WTC11 (cell line): ENCODE measurements at regions not wholly inside any gene's neighbourhood (a gene's known extent, or its start where the extent isn't known, plus 50 kb on each side); places are given as distances from the start of the nearest gene placed in this dataset.
"Not testable (repeated sequence)": the region's sequence is repeated elsewhere in the genome, so short reads cannot be mapped to it uniquely, and the experiment has no call there.

Experiments
- ATAC-seq: fragments of 200-7000 bp; cut with Tn5 transposase; 2 replicates; pipeline ENCODE4 v1.10.0; 2021; ENCODE audit warnings: mild to moderate bottlenecking, moderate library complexity
- CTCF ChIA-PET: fragments of 300-600 bp; sonication (Branson Sonifier 250); formaldehyde crosslinking; loops from one replicate; lab custom pipeline; 2021; ENCODE audit warnings: antibody characterized with exemption; lab: Charles Lee
- POLR2A ChIA-PET: fragments of 350-600 bp; sonication (Branson Sonifier 250); formaldehyde crosslinking; loops from one replicate; lab custom pipeline; 2021; ENCODE audit warnings: antibody characterized with exemption; lab: Charles Lee
- DNase-seq: peaks from one replicate; pipeline ENCODE4 v3.0.0; 2021; ENCODE audit warnings: low spot score
- H3K27ac Mint-ChIP-seq: 2 replicates; pipeline ENCODE4 v1.8.0; 2021; ENCODE audit warnings: mixed read lengths
- H3K27me3 Mint-ChIP-seq: 2 replicates; pipeline ENCODE4 v1.8.0; 2021; ENCODE audit warnings: low read depth, mild to moderate bottlenecking, moderate library complexity, mixed read lengths
- H3K36me3 Mint-ChIP-seq: 2 replicates; pipeline ENCODE4 v1.8.0; 2021; ENCODE audit warnings: mixed read lengths
- H3K4me1 Mint-ChIP-seq: 2 replicates; pipeline ENCODE4 v1.8.0; 2022; ENCODE audit warnings: mixed read lengths
- H3K4me3 Mint-ChIP-seq: 2 replicates; pipeline ENCODE4 v1.8.0; 2021; ENCODE audit warnings: mild to moderate bottlenecking, moderate library complexity, mixed read lengths
- H3K9me3 Mint-ChIP-seq: 2 replicates; pipeline ENCODE4 v1.8.0; 2021; ENCODE audit warnings: mixed read lengths
- CREB1 ChIP-seq: sonication (generic); formaldehyde crosslinking; IDR thresholded peaks from 2 replicates; pipeline ENCODE4 v1.8.0; 2023; ENCODE audit warnings: mild to moderate bottlenecking, missing genetic modification reagents
- CREM ChIP-seq: sonication (generic); formaldehyde crosslinking; IDR thresholded peaks from 2 replicates; pipeline ENCODE4 v1.8.1; 2022; ENCODE audit warnings: mild to moderate bottlenecking, missing genetic modification reagents, moderate library complexity
- EMX1 ChIP-seq: fragments of 250-450 bp; sonication (Bioruptor Pico); IDR thresholded peaks from 2 replicates; pipeline ENCODE4 v1.8.0; 2021; ENCODE audit warnings: mild to moderate bottlenecking
- ERG ChIP-seq: fragments of 250-450 bp; sonication (Bioruptor Pico); IDR thresholded peaks from 2 replicates; pipeline ENCODE4 v1.8.0; 2021; ENCODE audit warnings: mild to moderate bottlenecking
- GTF2I ChIP-seq: fragments of 250-450 bp; sonication (Bioruptor Pico); conservative IDR thresholded peaks from 2 replicates; pipeline ENCODE4 v1.4.0; 2021; ENCODE audit warnings: mild to moderate bottlenecking
- JAZF1 ChIP-seq: fragments of 250-450 bp; sonication (Bioruptor Pico); IDR thresholded peaks from 2 replicates; pipeline ENCODE4 v1.9.0; 2021; ENCODE audit warnings: moderate library complexity, mild to moderate bottlenecking, inconsistent platforms
- KAT7 ChIP-seq: sonication (generic); formaldehyde crosslinking; IDR thresholded peaks from 2 replicates; pipeline ENCODE4 v1.8.1; 2023; ENCODE audit warnings: missing genetic modification reagents, mild to moderate bottlenecking, borderline replicate concordance
- MYBL2 ChIP-seq: sonication (generic); formaldehyde crosslinking; IDR thresholded peaks from 2 replicates; pipeline ENCODE4 v1.8.1; 2023; ENCODE audit warnings: mild to moderate bottlenecking, moderate library complexity, missing genetic modification reagents
- NFATC4 ChIP-seq: fragments of 250-450 bp; sonication (Bioruptor Pico); IDR thresholded peaks from 2 replicates; pipeline ENCODE4 v1.9.0; 2021; ENCODE audit warnings: mild to moderate bottlenecking
- RORB ChIP-seq: fragments of 250-450 bp; sonication (Bioruptor Pico); IDR thresholded peaks from 2 replicates; pipeline ENCODE4 v1.9.0; 2021; ENCODE audit warnings: mild to moderate bottlenecking
- ZNF232 ChIP-seq: sonication (generic); formaldehyde crosslinking; IDR thresholded peaks from 2 replicates; pipeline ENCODE4 v1.8.0; 2022; ENCODE audit warnings: mild to moderate bottlenecking, missing genetic modification reagents
- ZNF671 ChIP-seq: fragments of 250-450 bp; sonication (Bioruptor Pico); IDR thresholded peaks from 2 replicates; pipeline ENCODE4 v1.8.0; 2021; ENCODE audit warnings: mild to moderate bottlenecking
- TF ChIP-seq, protein P1 (sequence below): fragments of 200-600 bp; IDR thresholded peaks from 2 replicates; pipeline ENCODE4 v1.8.0; 2022; ENCODE audit warnings: antibody characterized with exemption
- TF ChIP-seq, protein P2 (sequence below): sonication (generic); formaldehyde crosslinking; IDR thresholded peaks from 2 replicates; pipeline ENCODE4 v1.8.1; 2023; ENCODE audit warnings: mild to moderate bottlenecking, missing genetic modification reagents, borderline replicate concordance

- DNase-seq (no peak), ATAC-seq (no peak)
- Mint-ChIP-seq H3K4me1 (no peaks in the 10 kb centered on the region), H3K27ac (no peak overlapping the region), H3K36me3 (peaks cover 4% of the 10 kb centered on the region; the same call in 1 of the 2 replicates), H3K4me3 (no peak overlapping the region)
- POLR2A ChIA-PET = no interaction called here
- TF ChIP-seq EMX1 (CRISPR knock-in tag) (no peak), CREB1 (CRISPR knock-in tag) (no peak), ERG (CRISPR knock-in tag) (no peak), CREM (no peak), ZNF671 (no peak), GTF2I (CRISPR knock-in tag) (no peak), JAZF1 (CRISPR knock-in tag) (no peak), NFATC4 (CRISPR knock-in tag) (no peak), RORB (CRISPR knock-in tag) (no peak), MYBL2 (CRISPR knock-in tag) (no peak), KAT7 (CRISPR knock-in tag) (no peak), ZNF232 (CRISPR knock-in tag) (no peak)
- TF ChIP-seq, protein P1, sequence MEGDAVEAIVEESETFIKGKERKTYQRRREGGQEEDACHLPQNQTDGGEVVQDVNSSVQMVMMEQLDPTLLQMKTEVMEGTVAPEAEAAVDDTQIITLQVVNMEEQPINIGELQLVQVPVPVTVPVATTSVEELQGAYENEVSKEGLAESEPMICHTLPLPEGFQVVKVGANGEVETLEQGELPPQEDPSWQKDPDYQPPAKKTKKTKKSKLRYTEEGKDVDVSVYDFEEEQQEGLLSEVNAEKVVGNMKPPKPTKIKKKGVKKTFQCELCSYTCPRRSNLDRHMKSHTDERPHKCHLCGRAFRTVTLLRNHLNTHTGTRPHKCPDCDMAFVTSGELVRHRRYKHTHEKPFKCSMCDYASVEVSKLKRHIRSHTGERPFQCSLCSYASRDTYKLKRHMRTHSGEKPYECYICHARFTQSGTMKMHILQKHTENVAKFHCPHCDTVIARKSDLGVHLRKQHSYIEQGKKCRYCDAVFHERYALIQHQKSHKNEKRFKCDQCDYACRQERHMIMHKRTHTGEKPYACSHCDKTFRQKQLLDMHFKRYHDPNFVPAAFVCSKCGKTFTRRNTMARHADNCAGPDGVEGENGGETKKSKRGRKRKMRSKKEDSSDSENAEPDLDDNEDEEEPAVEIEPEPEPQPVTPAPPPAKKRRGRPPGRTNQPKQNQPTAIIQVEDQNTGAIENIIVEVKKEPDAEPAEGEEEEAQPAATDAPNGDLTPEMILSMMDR = no peak
- TF ChIP-seq, protein P2, sequence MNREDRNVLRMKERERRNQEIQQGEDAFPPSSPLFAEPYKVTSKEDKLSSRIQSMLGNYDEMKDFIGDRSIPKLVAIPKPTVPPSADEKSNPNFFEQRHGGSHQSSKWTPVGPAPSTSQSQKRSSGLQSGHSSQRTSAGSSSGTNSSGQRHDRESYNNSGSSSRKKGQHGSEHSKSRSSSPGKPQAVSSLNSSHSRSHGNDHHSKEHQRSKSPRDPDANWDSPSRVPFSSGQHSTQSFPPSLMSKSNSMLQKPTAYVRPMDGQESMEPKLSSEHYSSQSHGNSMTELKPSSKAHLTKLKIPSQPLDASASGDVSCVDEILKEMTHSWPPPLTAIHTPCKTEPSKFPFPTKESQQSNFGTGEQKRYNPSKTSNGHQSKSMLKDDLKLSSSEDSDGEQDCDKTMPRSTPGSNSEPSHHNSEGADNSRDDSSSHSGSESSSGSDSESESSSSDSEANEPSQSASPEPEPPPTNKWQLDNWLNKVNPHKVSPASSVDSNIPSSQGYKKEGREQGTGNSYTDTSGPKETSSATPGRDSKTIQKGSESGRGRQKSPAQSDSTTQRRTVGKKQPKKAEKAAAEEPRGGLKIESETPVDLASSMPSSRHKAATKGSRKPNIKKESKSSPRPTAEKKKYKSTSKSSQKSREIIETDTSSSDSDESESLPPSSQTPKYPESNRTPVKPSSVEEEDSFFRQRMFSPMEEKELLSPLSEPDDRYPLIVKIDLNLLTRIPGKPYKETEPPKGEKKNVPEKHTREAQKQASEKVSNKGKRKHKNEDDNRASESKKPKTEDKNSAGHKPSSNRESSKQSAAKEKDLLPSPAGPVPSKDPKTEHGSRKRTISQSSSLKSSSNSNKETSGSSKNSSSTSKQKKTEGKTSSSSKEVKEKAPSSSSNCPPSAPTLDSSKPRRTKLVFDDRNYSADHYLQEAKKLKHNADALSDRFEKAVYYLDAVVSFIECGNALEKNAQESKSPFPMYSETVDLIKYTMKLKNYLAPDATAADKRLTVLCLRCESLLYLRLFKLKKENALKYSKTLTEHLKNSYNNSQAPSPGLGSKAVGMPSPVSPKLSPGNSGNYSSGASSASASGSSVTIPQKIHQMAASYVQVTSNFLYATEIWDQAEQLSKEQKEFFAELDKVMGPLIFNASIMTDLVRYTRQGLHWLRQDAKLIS = no peak
- TF ChIP-seq, all 79 proteins: peak for 0
- H3K27me3 Mint-ChIP-seq = no peaks in the 10 kb centered on the region
- CTCF ChIA-PET = no interaction called here
- H3K9me3 Mint-ChIP-seq = peaks cover 17% of the 10 kb centered on the region
Observed at GRCh38 chr4:187668526-187669082, 327.0 kb upstream of the ZFP42 start.

DNA sequence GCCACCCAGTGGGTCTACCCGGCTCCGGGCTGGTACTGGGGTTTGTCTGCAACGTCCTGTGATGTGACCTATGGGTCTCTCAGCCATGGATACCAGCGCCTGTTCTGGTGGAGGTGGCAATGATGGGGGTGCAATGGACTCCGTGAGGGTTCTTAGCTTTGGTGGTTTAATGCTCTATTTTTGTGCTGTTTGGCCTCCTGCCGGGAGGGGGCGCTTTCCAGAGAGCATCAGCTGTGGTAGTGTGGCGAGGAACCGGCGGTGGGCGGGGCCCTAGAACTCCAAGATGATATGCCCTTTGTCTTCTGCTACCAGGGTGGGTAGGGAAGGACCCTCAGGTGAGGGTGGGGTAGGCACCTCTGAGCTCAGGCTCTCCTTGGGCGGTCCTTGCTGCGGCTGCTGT is 324.1 kb upstream of the ZFP42 start:
- H3K4me3 Mint-ChIP-seq, POLR2A ChIA-PET, ATAC-seq, H3K36me3 Mint-ChIP-seq, DNase-seq, H3K27ac Mint-ChIP-seq, H3K4me1 Mint-ChIP-seq, CTCF ChIA-PET, H3K27me3 Mint-ChIP-seq: not testable (repeated sequence)
- H3K9me3 Mint-ChIP-seq = peaks cover 17% of the 10 kb centered on the region

GRCh38 chr4:187671958-187672357 is 323.6 kb upstream of the ZFP42 start:
- POLR2A ChIA-PET, CTCF ChIA-PET, DNase-seq, ATAC-seq, H3K27me3 Mint-ChIP-seq, H3K36me3 Mint-ChIP-seq, H3K27ac Mint-ChIP-seq, H3K4me3 Mint-ChIP-seq, H3K4me1 Mint-ChIP-seq: not testable (repeated sequence)
- H3K9me3 Mint-ChIP-seq = peaks cover 17% of the 10 kb centered on the region

GRCh38 chr4:187672526-187672925 is 323.0 kb upstream of the ZFP42 start:
- H3K4me3 Mint-ChIP-seq, DNase-seq, POLR2A ChIA-PET, H3K36me3 Mint-ChIP-seq, H3K27ac Mint-ChIP-seq, ATAC-seq, H3K4me1 Mint-ChIP-seq, CTCF ChIA-PET, H3K27me3 Mint-ChIP-seq: not testable (repeated sequence)
- peaks cover 17% of the 10 kb centered on the region for H3K9me3 Mint-ChIP-seq
